ENCODE measurements at regions not wholly inside any gene's neighbourhood (a gene's known extent, or its start where the extent isn't known, plus 50 kb on each side); places are given as distances from the start of the nearest gene placed in this dataset.

DNA sequence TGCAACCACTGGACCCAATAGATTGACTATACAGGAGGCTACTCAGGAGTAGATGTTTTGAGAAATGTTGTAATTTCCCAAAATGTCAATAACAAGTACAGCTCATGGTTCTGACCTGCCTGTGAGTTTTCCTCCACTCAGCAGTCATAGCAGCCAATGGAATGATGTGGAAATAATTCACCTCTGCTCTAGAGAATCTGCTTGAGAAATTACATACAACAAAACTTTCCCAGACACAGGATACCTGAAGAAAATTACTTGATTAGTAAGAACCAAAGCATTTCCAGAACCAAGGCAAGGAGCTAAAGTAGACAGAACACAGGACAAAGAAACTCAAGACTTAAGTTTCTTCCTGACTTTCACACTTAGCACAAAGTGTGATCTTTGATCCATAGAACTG, 218.9 kb upstream of the SETMAR start:
- TF ChIP-seq, protein P1, sequence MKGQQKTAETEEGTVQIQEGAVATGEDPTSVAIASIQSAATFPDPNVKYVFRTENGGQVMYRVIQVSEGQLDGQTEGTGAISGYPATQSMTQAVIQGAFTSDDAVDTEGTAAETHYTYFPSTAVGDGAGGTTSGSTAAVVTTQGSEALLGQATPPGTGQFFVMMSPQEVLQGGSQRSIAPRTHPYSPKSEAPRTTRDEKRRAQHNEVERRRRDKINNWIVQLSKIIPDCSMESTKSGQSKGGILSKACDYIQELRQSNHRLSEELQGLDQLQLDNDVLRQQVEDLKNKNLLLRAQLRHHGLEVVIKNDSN (IDR thresholded peaks at IDR 0.05) = no peak
- TF ChIP-seq EGR1 (IDR thresholded peaks at IDR 0.05) (no peak), CEBPB (IDR thresholded peaks at IDR 0.05) (no peak), EP300 (IDR thresholded peaks at IDR 0.05; ENCODE audit: borderline replicate concordance) (no peak)
- TF ChIP-seq, protein P2, sequence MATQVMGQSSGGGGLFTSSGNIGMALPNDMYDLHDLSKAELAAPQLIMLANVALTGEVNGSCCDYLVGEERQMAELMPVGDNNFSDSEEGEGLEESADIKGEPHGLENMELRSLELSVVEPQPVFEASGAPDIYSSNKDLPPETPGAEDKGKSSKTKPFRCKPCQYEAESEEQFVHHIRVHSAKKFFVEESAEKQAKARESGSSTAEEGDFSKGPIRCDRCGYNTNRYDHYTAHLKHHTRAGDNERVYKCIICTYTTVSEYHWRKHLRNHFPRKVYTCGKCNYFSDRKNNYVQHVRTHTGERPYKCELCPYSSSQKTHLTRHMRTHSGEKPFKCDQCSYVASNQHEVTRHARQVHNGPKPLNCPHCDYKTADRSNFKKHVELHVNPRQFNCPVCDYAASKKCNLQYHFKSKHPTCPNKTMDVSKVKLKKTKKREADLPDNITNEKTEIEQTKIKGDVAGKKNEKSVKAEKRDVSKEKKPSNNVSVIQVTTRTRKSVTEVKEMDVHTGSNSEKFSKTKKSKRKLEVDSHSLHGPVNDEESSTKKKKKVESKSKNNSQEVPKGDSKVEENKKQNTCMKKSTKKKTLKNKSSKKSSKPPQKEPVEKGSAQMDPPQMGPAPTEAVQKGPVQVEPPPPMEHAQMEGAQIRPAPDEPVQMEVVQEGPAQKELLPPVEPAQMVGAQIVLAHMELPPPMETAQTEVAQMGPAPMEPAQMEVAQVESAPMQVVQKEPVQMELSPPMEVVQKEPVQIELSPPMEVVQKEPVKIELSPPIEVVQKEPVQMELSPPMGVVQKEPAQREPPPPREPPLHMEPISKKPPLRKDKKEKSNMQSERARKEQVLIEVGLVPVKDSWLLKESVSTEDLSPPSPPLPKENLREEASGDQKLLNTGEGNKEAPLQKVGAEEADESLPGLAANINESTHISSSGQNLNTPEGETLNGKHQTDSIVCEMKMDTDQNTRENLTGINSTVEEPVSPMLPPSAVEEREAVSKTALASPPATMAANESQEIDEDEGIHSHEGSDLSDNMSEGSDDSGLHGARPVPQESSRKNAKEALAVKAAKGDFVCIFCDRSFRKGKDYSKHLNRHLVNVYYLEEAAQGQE (IDR thresholded peaks at IDR 0.05; ENCODE audit: low read depth) = no peak

DNA sequence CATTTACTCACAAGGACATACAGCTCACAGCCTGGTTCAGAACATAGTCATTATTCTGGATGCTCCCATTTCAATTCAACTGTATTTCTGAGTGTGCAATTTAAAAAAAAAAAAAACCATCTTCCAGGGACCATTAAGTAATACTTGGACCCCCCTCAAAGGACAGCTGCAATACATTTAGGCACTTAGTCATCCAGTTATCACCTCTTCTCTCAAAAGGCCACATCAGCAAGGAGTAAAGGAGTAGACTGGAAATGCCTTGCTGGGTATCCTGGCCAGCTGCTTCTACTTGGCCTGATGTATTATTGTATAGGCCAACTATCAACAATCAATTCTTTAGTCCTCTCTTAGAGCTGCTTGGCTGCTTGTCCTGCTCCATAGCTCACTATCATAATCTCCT, 211.4 kb upstream of the SETMAR start:
- no peak for TF ChIP-seq ZBTB7A (IDR thresholded peaks at IDR 0.05; ENCODE audit: low read depth)
- no peak for TF ChIP-seq FOXM1 (IDR thresholded peaks at IDR 0.05; ENCODE audit: borderline replicate concordance, low read depth)
- no peak for TF ChIP-seq CEBPB (IDR thresholded peaks at IDR 0.05)
- TF ChIP-seq NFIC (IDR thresholded peaks at IDR 0.05) = no peak
- TF ChIP-seq TAF1 (IDR thresholded peaks at IDR 0.05; ENCODE audit: low read depth) = no peak
- TF ChIP-seq, protein P3, sequence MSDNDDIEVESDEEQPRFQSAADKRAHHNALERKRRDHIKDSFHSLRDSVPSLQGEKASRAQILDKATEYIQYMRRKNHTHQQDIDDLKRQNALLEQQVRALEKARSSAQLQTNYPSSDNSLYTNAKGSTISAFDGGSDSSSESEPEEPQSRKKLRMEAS (IDR thresholded peaks at IDR 0.05) = no peak
- TF ChIP-seq EGR1 (IDR thresholded peaks at IDR 0.05) = no peak
- no peak for TF ChIP-seq TEAD4 (IDR thresholded peaks at IDR 0.05)
- TF ChIP-seq YY1 (IDR thresholded peaks at IDR 0.05; ENCODE audit: low read depth) = no peak
- no peak for TF ChIP-seq EP300 (IDR thresholded peaks at IDR 0.05; ENCODE audit: borderline replicate concordance)
- TF ChIP-seq CREB1 (IDR thresholded peaks at IDR 0.05; ENCODE audit: low read depth) = no peak
- no peak for TF ChIP-seq RAD21 (IDR thresholded peaks at IDR 0.05; ENCODE audit: low read depth)
- TF ChIP-seq TCF12 (IDR thresholded peaks at IDR 0.05; ENCODE audit: low read depth) = no peak
- TF ChIP-seq, protein P2 (IDR thresholded peaks at IDR 0.05; ENCODE audit: low read depth) = no peak
- TF ChIP-seq, protein P1 (IDR thresholded peaks at IDR 0.05) = no peak

DNA sequence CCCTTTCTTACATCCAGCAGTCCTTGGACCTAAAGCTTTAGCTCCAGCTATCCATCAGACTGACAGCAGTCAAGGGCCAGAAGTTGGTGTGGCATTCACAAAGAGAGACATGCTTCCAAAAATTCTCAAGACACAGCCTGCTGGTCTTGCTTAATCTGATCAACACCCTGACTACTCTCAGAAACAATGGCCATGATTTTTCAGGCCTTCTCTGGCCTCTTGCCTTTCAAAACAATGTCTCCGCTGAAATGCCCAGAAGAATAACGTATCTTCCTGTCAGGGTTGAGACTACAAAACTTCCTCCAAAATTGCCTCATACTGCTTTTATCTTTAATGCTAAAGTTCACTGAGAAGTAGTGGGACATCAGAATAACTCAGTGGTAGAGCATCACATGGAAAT, 205.4 kb upstream of the SETMAR start:
- TF ChIP-seq CEBPB (IDR thresholded peaks at IDR 0.05) (no peak), TAF1 (IDR thresholded peaks at IDR 0.05; ENCODE audit: low read depth) (no peak), TCF12 (IDR thresholded peaks at IDR 0.05; ENCODE audit: low read depth) (no peak), EP300 (IDR thresholded peaks at IDR 0.05; ENCODE audit: borderline replicate concordance) (no peak), TEAD4 (IDR thresholded peaks at IDR 0.05) (no peak)

DNA sequence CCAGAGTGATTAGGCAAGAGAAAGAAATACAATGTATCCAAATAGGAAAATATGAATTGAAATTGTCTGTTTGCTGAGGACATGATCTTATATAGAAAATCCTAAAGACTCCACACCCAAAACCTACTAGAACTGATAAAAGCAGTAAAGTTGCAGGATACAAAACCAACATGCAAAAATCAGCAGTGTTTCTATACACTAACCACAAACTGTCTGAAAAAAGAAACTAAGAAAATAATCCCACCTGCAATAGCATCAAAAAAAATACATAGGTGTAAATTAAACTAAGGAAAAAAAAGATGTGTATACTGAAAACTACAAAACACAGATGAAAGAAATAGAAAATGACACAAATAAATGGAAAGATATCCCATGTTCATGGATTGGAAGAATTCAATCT, 203.6 kb upstream of the SETMAR start:
- TF ChIP-seq CEBPB (IDR thresholded peaks at IDR 0.05) (no peak), YY1 (IDR thresholded peaks at IDR 0.05; ENCODE audit: low read depth) (no peak), NFIC (IDR thresholded peaks at IDR 0.05) (no peak), TAF1 (IDR thresholded peaks at IDR 0.05; ENCODE audit: low read depth) (no peak), TCF12 (IDR thresholded peaks at IDR 0.05; ENCODE audit: low read depth) (no peak), RAD21 (IDR thresholded peaks at IDR 0.05; ENCODE audit: low read depth) (no peak), FOXM1 (IDR thresholded peaks at IDR 0.05; ENCODE audit: borderline replicate concordance, low read depth) (no peak), CREB1 (IDR thresholded peaks at IDR 0.05; ENCODE audit: low read depth) (no peak)
- TF ChIP-seq, protein P2 (IDR thresholded peaks at IDR 0.05; ENCODE audit: low read depth) = no peak

DNA sequence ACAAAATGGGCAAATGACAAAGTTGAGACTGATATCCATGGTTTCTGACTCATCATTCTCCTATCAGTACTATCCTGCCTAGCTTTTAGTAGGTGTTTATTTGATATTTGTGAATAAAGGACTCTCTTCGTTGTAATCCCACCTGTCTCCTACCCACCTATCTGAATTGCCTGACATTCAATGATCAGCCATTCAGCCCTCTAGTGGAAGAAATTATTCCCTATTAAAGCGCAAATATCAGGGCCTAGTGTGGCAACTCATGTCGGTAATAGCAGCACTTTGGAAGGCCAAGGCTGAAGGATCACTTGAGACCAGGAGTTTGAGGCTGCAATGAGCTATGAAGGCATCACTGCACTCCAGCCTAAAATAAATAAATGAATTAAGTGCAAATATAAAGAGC, 195.7 kb upstream of the SETMAR start:
- TF ChIP-seq CREB1 (IDR thresholded peaks at IDR 0.05; ENCODE audit: low read depth) (no peak), RAD21 (IDR thresholded peaks at IDR 0.05; ENCODE audit: low read depth) (no peak), TEAD4 (IDR thresholded peaks at IDR 0.05) (no peak), FOXM1 (IDR thresholded peaks at IDR 0.05; ENCODE audit: borderline replicate concordance, low read depth) (no peak), YY1 (IDR thresholded peaks at IDR 0.05; ENCODE audit: low read depth) (no peak), NFIC (IDR thresholded peaks at IDR 0.05) (no peak), ZBTB7A (IDR thresholded peaks at IDR 0.05; ENCODE audit: low read depth) (no peak), EGR1 (IDR thresholded peaks at IDR 0.05) (no peak), CEBPB (IDR thresholded peaks at IDR 0.05) (no peak), EP300 (IDR thresholded peaks at IDR 0.05; ENCODE audit: borderline replicate concordance) (no peak), TCF12 (IDR thresholded peaks at IDR 0.05; ENCODE audit: low read depth) (no peak), TAF1 (IDR thresholded peaks at IDR 0.05; ENCODE audit: low read depth) (no peak)
- TF ChIP-seq, protein P1 (IDR thresholded peaks at IDR 0.05) = no peak
- TF ChIP-seq, protein P3 (IDR thresholded peaks at IDR 0.05) = no peak
- TF ChIP-seq, protein P2 (IDR thresholded peaks at IDR 0.05; ENCODE audit: low read depth) = no peak
